ENCODE measurements at regions not wholly inside any gene's neighbourhood (a gene's known extent, or its start where the extent isn't known, plus 50 kb on each side); places are given as distances from the start of the nearest gene placed in this dataset.

GRCh38 chr13:103263448-103263847 lies 197.2 kb upstream of the SLC10A2 start:
- no peak for DNase-seq (ENCODE audit: low read depth)

- no peak for DNase-seq (ENCODE audit: low read depth)
Observed at GRCh38 chr13:103255587-103256301, 189.5 kb upstream of the SLC10A2 start.

GRCh38 chr13:103250071-103250470 lies 183.9 kb upstream of the SLC10A2 start:
- no peak for DNase-seq (ENCODE audit: low read depth)

GRCh38 chr13:103246581-103247200 lies 180.5 kb upstream of the SLC10A2 start:
- no peak for DNase-seq (ENCODE audit: low read depth)

- DNase-seq (ENCODE audit: low read depth) = no peak
Observed at GRCh38 chr13:103243495-103243894, 177.3 kb upstream of the SLC10A2 start.

DNA sequence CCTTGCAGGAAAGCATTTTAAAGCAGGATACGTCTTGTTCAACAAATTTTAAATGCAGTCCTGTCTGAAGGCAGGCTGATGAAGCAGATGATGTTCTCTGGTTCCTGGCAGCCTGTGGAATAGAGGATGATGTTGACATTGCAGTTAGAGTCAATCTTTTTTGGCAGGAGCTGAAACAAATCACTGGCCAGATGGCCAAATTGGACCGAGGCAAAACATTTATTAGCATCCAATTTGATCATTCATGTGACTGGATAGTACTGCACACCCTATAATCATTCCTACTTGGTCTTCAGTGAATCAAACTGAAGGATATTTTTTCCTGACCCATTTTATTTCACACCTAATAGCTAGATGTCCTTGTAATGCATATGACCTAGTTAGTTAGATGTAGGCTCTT lies 172.2 kb upstream of the SLC10A2 start:
- DNase-seq (ENCODE audit: low read depth) = no peak

GRCh38 chr13:103236213-103236612 lies 170.0 kb upstream of the SLC10A2 start:
- no peak for DNase-seq (ENCODE audit: low read depth)

- no peak for DNase-seq (ENCODE audit: low read depth)
Observed at GRCh38 chr13:103229674-103230073, 163.5 kb upstream of the SLC10A2 start.

GRCh38 chr13:103224804-103225203 lies 158.6 kb upstream of the SLC10A2 start:
- no peak for DNase-seq (ENCODE audit: low read depth)

- no peak for DNase-seq (ENCODE audit: low read depth)
Observed at GRCh38 chr13:103222683-103223082, 156.5 kb upstream of the SLC10A2 start.

- DNase-seq (ENCODE audit: low read depth) = no peak
Observed at GRCh38 chr13:103218253-103218652, 152.0 kb upstream of the SLC10A2 start.

DNA sequence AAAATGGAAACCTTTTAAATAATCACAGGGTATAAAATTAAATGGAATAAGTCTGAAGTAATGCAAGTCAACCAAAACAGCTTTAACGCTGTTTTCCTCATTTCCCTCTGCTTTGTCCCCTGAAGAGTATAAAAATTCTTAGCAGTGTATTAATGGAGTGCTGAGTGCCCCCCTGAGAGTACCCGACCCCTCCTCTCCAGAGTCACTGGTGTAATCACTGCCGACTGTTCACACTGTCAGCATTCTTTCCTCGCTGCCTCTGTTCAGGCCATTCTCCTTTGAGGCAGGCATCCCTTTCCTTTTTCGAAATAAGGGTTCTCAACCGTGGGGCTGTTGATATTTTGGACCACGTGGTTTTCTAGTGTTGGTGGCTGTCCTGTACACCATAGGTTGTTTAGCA lies 146.9 kb upstream of the SLC10A2 start:
- DNase-seq (ENCODE audit: low read depth) = no peak

DNA sequence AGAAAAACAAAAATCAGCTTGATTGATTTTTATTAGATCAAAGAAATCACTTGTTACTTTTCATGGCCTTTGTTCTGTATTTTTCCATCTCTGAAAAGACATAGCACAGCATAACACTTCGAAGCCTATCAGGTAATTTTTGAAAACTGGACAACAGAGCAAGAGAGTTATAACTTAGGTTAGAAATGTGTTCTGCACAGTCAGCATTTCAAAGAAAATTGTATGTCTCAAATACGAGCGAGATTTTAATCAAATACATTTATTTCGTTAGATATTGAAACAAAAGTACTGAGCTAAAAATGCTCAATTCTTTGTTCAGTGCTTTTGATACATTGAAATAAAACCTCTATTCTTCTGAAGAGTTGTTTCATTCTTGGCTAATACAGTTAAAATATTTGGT lies 144.1 kb upstream of the SLC10A2 start:
- no peak for DNase-seq (ENCODE audit: low read depth)

- DNase-seq (ENCODE audit: low read depth) = no peak
Observed at GRCh38 chr13:103203735-103204330, 137.6 kb upstream of the SLC10A2 start.

- DNase-seq (ENCODE audit: low read depth) = no peak
Observed at GRCh38 chr13:103200118-103200885, 134.1 kb upstream of the SLC10A2 start.

- DNase-seq (ENCODE audit: low read depth) = no peak
Observed at GRCh38 chr13:103199380-103200088, 133.3 kb upstream of the SLC10A2 start.

GRCh38 chr13:103196356-103196755 lies 130.1 kb upstream of the SLC10A2 start:
- no peak for DNase-seq (ENCODE audit: low read depth)

DNA sequence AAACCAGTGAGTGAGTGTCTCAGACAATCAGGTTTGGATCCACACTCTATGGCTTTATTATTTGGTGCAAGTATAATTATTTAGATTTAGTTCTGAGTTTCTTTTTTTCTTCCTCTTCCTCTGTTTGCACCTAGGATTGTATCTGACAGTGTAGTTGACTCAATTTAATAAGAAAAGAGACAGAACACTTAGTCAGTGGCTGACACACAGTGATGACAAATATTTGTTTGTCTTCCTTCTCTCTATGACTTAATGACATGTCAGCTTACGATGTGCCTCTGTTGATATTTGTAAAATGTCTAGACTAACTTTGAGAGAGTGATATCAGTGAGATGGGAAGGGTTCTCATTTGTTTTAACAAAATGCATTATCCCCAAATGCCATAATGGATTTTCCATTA lies 129.5 kb upstream of the SLC10A2 start:
- no peak for DNase-seq (ENCODE audit: low read depth)

- no peak for DNase-seq (ENCODE audit: low read depth)
Observed at GRCh38 chr13:103194871-103195270, 128.7 kb upstream of the SLC10A2 start.

GRCh38 chr13:103192511-103193135 lies 126.4 kb upstream of the SLC10A2 start:
- no peak for DNase-seq (ENCODE audit: low read depth)

- no peak for DNase-seq (ENCODE audit: low read depth)
Observed at GRCh38 chr13:103190841-103191240, 124.6 kb upstream of the SLC10A2 start.

All from stimulated activated CD8-positive, alpha-beta memory T cell treated with anti-CD3 and anti-CD28 coated beads, Interleukin-4, amount 100 ng/mL, for 24 hours (primary cell).